Left lung (tissue), 4 donors: ENCODE measurements at regions not wholly inside any gene's neighbourhood (a gene's known extent, or its start where the extent isn't known, plus 50 kb on each side); places are given as distances from the start of the nearest gene placed in this dataset.

Experiments used
- ATAC-seq: fragments of 200-7000 bp; cut with Tn5 transposase; one replicate; pipeline ENCODE4 v1.9.1; 2020; ENCODE audit warnings: moderate library complexity
- DNase-seq, 4 donors: peaks; one replicate each; pipeline ENCODE4 v3.0.0-alpha.2; 2013 to 2020
- H3K27ac ChIP-seq, 2 donors: fragments of 200-600 bp; sonication (generic) in 1 of 2; one replicate each; pipeline versions ENCODE4 v1.5.0 to v1.8.0; 2020 to 2021
- H3K27me3 ChIP-seq, 2 donors: fragments of 200-600 bp; sonication (generic) in 1 of 2; one replicate each; pipeline versions ENCODE4 v1.5.0 to v1.8.0; 2020 to 2021
- H3K36me3 ChIP-seq, 2 donors: fragments of 200-600 bp; sonication (generic) in 1 of 2; one replicate each; pipeline versions ENCODE4 v1.5.0 to v1.8.0; 2020 to 2021
- H3K4me1 ChIP-seq, 2 donors: fragments of 200-600 bp; one replicate each; pipeline ENCODE4 v1.8.0; 2021
- H3K4me3 ChIP-seq, 2 donors: fragments of 200-600 bp; sonication (generic) in 1 of 2; one replicate each; pipeline versions ENCODE4 v1.5.0 to v1.8.0; 2020 to 2021; ENCODE audit warnings: mild to moderate bottlenecking in 1 of 2
- H3K9me3 ChIP-seq, 2 donors: fragments of 200-600 bp; sonication (generic) in 1 of 2; one replicate each; pipeline versions ENCODE4 v1.5.0 to v1.8.0; 2020 to 2021
- intact Hi-C, 2 donors: fragments of 100-400 bp; cut with DNase I; formaldehyde crosslinking; loops; one replicate each; pipeline versions ENCODE4 v1.11.2 to v1.14.2; 2022
- TF ChIP-seq, protein P1 (sequence below), 2 donors: fragments of 200-600 bp; sonication (generic) in 1 of 2; IDR thresholded peaks; one replicate each; pipeline versions ENCODE4 v1.5.0 to v1.8.0; 2021; ENCODE audit warnings: antibody characterized with exemption in 2 of 2
- donor health status: DM: no; HTN: yes; CAD: no.
- donor health status: DM: no; HTN: no; CAD: no.

DNA sequence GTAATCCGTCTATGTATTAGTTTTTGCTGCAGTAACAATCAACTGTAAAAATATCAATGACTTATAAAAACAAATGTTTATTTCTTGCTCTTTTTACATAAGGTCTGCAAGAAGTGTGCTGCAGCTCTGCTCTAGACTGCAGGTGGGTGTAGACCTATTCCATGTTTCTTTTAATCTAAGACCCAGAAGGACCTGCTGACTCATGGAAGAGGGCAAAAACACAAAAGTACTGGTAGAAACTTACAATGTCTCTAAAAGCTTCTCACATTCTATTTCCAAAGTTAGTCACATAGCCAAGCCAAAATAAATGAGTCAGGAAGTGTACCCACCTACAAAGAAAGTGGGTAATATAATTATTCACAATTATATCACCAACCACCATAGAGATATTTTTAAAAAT, 435.9 kb upstream of the FAT3 start:
- ATAC-seq (no peak), DNase-seq (no peak)
- no peak overlapping the region for H3K27ac ChIP-seq
- no peaks in the 10 kb centered on the region for H3K4me1 ChIP-seq
- intact Hi-C loops: no loop called here
- TF ChIP-seq, protein P1, sequence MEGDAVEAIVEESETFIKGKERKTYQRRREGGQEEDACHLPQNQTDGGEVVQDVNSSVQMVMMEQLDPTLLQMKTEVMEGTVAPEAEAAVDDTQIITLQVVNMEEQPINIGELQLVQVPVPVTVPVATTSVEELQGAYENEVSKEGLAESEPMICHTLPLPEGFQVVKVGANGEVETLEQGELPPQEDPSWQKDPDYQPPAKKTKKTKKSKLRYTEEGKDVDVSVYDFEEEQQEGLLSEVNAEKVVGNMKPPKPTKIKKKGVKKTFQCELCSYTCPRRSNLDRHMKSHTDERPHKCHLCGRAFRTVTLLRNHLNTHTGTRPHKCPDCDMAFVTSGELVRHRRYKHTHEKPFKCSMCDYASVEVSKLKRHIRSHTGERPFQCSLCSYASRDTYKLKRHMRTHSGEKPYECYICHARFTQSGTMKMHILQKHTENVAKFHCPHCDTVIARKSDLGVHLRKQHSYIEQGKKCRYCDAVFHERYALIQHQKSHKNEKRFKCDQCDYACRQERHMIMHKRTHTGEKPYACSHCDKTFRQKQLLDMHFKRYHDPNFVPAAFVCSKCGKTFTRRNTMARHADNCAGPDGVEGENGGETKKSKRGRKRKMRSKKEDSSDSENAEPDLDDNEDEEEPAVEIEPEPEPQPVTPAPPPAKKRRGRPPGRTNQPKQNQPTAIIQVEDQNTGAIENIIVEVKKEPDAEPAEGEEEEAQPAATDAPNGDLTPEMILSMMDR (IDR thresholded peaks at IDR 0.05): no peak
- H3K36me3 ChIP-seq: no peaks in the 10 kb centered on the region
- H3K27me3 ChIP-seq: no peaks in the 10 kb centered on the region
- H3K9me3 ChIP-seq: no peaks in the 10 kb centered on the region
- no peak overlapping the region for H3K4me3 ChIP-seq

DNA sequence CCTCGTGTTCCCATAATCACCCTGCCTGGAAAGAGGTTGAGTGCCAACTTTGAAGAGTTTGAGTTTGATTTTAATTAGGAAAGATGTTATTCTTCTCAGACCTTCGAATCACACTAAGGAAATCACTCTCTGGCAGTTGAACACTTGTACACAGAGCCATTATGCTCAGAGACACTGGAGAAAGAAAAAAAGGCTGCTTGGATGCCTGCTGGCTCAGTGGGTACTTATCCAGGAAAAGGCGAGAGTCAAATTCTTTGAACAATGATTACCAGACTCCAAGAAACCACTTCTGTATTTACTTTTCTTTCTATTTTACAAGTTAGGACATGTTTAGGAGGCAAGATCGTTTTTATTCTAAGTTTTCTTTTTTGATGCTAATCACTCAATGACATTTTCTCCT, 438.5 kb upstream of the FAT3 start:
- H3K9me3 ChIP-seq: peaks cover 0 to 8% of the 10 kb centered on the region in 2 donors
- intact Hi-C loops: no loop called here
- H3K4me3 ChIP-seq: no peak overlapping the region
- no peak overlapping the region for H3K27ac ChIP-seq
- H3K4me1 ChIP-seq: no peaks in the 10 kb centered on the region
- no peaks in the 10 kb centered on the region for H3K36me3 ChIP-seq
- DNase-seq (no peak), ATAC-seq (no peak)
- TF ChIP-seq, protein P1 (IDR thresholded peaks at IDR 0.05): no peak
- no peaks in the 10 kb centered on the region for H3K27me3 ChIP-seq

DNA sequence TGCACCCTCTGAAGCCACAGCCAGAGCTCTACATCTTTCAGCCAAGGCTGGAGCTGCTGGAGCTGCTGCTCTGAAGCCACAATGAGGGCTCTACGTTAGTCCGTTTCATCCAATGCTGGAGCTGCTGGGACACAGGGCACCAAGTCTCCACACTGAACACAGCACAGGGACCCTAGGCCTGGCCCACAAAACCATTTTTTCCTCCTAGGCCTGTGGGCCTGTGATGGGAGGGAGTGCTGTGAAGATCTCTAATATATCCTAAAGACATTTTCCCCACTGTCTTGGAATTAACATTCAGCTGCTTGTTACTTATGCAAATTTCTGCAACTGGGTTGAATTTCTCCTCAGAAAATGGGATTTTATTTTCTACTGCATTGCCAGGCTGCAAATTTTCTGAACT, 441.4 kb upstream of the FAT3 start:
- no peaks in the 10 kb centered on the region for H3K27me3 ChIP-seq
- H3K27ac ChIP-seq: no peak overlapping the region
- H3K9me3 ChIP-seq: peaks cover 0 to 8% of the 10 kb centered on the region in 2 donors
- DNase-seq (no peak), ATAC-seq (no peak)
- H3K4me1 ChIP-seq: no peaks in the 10 kb centered on the region
- no peaks in the 10 kb centered on the region for H3K36me3 ChIP-seq
- intact Hi-C loops: no loop called here
- TF ChIP-seq, protein P1 (IDR thresholded peaks at IDR 0.05): no peak
- H3K4me3 ChIP-seq: no peak overlapping the region

DNA sequence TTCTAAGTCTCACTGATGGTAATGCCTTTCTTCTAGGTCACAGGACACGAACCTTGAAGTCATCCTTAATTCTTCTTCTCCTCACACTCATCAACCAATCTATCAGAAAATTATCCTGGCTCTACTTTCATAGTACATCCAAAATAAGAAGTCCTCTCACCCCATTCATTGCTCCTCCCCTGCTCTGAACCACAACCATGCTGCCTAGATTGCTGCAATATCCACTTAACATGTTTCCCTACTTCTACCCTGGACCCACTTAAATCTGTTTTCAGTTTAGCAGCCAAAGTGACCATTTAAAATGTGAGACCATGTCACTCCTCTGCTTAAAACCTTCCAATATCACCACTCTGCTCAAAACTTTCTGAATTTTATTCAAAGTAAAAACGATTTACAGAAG, 445.9 kb upstream of the FAT3 start:
- H3K36me3 ChIP-seq: no peaks in the 10 kb centered on the region
- H3K9me3 ChIP-seq: peaks cover 0 to 8% of the 10 kb centered on the region in 2 donors
- intact Hi-C loops: no loop called here
- no peaks in the 10 kb centered on the region for H3K4me1 ChIP-seq
- TF ChIP-seq, protein P1 (IDR thresholded peaks at IDR 0.05): no peak
- ATAC-seq (peak; percentile 89), DNase-seq (no peak)
- H3K27ac ChIP-seq: no peak overlapping the region
- no peak overlapping the region for H3K4me3 ChIP-seq
- no peaks in the 10 kb centered on the region for H3K27me3 ChIP-seq

DNA sequence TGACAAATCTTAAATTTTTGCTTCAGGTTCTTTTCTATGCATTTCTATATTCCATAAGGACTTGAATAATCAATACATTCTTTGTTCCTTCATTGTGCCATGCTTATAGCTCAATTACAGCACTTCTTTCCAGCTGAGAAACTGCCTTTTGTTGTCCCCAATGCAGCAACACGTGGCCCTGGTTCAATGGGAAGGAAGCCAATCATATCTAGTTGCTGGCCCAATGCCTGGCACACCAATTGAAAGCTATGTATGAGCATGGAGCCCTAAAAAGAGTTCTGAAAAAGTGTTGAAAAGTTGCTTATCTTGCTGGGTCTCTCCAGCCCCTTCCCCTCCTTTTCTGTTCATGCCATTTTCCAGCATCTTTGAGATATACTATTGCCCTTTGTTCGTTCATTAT, 448.0 kb upstream of the FAT3 start:
- ATAC-seq (no peak), DNase-seq (no peak)
- TF ChIP-seq, protein P1 (IDR thresholded peaks at IDR 0.05): no peak
- Histone ChIP-seq H3K4me3 (no peak overlapping the region), H3K27ac (no peak overlapping the region), H3K4me1 (no peaks in the 10 kb centered on the region), H3K36me3 (no peaks in the 10 kb centered on the region), H3K9me3 (no peaks in the 10 kb centered on the region), H3K27me3 (no peaks in the 10 kb centered on the region)
- intact Hi-C loops: no loop called here
